ENCODE measurements at regions not wholly inside any gene's neighbourhood (a gene's known extent, or its start where the extent isn't known, plus 50 kb on each side); places are given as distances from the start of the nearest gene placed in this dataset.

DNA sequence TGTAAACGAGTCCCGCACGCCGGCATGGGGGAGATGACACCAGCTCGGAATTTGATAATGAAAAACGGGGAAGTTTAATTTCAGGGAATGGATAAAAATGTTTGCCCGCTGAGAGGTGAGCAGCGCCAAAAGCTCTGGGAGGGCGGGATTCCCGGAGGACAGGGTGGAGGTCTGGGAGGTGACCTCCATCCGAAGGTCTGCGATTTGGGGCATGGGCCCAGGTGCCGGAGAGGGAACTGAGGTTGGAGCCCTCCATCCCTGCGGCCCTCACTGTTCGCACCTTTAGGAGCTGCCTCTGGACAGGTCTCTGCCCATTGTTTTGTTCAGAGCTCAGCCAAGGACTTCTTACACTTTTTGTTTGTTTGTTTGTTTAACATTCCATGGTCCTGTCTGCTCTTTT is 129.8 kb downstream of the URI1 start:
- TF ChIP-seq, protein P1, sequence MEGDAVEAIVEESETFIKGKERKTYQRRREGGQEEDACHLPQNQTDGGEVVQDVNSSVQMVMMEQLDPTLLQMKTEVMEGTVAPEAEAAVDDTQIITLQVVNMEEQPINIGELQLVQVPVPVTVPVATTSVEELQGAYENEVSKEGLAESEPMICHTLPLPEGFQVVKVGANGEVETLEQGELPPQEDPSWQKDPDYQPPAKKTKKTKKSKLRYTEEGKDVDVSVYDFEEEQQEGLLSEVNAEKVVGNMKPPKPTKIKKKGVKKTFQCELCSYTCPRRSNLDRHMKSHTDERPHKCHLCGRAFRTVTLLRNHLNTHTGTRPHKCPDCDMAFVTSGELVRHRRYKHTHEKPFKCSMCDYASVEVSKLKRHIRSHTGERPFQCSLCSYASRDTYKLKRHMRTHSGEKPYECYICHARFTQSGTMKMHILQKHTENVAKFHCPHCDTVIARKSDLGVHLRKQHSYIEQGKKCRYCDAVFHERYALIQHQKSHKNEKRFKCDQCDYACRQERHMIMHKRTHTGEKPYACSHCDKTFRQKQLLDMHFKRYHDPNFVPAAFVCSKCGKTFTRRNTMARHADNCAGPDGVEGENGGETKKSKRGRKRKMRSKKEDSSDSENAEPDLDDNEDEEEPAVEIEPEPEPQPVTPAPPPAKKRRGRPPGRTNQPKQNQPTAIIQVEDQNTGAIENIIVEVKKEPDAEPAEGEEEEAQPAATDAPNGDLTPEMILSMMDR (IDR thresholded peaks at IDR 0.05; ENCODE audit: borderline replicate concordance, insufficient read depth, low read depth, low read length): no peak
- H3K4me3 ChIP-seq (ENCODE audit: low read depth, low read length): no peak overlapping the region

DNA sequence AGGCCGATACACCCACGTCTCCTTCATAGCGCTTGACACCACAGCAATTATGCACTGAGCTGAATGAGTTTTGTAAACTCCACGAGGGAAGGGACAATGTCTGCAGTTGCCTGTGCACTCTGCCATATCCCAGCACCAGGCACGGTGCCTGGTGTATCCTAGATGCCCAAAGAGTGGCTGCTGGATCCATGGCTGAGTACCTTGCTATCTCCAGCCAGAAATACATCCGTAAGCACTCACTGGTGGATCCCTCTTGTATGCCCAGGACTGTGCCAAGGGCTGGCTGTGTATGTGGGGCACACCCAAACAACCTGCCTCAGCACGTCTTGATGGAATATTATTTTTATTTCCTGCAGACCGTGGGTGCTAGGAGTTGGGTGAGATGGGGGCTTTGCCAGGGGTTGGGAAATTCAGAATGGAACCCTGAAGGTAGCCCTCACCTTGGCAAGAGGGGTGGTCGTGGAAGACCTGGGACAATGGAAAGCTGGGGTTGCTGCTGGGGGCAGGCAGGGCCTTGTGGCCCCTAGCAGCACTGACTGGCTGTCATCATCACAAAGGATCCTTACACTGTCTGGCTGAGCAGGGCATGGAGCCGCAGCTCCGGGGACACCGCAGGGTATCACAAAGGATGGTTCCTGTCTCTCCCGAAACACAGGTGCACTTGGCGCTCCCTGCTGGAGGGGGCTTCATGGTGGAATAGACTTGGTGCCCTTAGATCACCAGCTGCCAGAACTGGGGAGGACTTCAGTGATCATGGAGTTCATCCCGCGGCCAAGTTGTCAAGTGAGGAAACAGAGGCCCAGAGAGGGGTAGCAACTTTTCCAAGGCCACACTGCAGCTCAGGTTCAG is 131.3 kb downstream of the URI1 start:
- TF ChIP-seq, protein P1 (IDR thresholded peaks at IDR 0.05; ENCODE audit: borderline replicate concordance, insufficient read depth, low read depth, low read length): no peak
- no peak overlapping the region for H3K4me3 ChIP-seq (ENCODE audit: low read depth, low read length)

DNA sequence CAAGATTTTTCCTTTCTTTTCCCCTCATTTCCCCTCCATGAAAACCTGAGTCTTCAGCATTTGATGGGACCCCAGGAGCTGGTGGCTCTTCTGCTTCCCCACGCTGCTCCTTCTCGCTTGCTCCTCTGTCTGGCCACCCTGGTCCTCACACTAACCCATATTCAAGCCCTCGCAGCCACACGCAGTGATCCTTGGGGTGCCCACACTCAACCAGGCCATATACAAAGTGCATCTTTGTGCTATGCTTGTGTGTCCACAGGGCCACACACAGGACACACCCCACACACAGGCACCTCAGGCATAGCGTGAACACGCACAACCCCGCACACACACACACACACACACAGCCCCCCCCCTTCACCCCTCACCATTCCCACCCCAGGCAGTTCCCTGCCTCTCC is 132.1 kb downstream of the URI1 start:
- TF ChIP-seq, protein P1 (IDR thresholded peaks at IDR 0.05; ENCODE audit: borderline replicate concordance, insufficient read depth, low read depth, low read length): no peak
- no peak overlapping the region for H3K4me3 ChIP-seq (ENCODE audit: low read depth, low read length)

DNA sequence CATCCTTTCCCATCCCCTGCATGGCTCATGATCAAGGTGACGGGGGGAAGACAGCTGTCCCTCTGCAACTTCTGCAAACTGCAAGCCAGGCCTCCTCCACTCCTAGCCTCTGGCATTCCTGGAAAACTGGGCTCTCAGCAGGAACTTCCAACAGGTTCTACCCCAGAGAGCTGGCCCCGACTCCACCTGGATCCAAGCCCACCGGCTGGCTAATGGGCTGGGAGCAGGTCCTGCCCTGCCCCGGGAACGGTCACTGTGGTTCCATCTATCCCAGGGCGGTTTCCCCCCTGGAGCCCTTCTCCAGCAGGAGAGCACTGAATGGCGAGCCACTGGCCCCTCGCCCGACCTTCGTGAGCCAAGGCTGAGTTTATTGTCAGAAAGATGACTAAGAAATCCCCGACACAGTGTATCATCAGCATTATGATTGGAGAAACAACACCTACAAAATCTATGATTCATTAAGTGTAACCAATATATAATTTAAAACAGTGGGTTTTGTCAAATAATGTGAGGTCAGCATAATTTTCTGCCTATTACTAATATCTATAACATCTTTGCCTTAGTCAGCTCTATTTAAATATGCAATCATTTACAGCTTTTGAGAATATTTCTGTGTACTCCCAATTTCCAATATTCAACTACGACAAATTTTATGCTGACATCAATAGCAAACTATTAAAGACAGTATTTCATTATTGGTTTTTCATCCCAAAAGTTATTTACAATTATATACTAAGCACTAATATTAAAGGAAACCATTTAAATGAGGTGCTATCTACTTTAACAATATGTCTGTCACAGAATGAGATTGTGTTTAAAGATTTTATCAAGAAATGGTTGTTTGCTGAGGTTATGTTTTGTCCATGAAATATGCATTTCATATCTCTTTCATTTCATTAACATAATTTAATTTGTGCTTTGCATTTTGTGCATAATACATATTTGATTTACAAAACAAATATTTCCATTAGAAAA is 133.0 kb downstream of the URI1 start:
- no peak overlapping the region for H3K4me3 ChIP-seq (ENCODE audit: low read depth, low read length)
- TF ChIP-seq, protein P1 (IDR thresholded peaks at IDR 0.05; ENCODE audit: borderline replicate concordance, insufficient read depth, low read depth, low read length): no peak

DNA sequence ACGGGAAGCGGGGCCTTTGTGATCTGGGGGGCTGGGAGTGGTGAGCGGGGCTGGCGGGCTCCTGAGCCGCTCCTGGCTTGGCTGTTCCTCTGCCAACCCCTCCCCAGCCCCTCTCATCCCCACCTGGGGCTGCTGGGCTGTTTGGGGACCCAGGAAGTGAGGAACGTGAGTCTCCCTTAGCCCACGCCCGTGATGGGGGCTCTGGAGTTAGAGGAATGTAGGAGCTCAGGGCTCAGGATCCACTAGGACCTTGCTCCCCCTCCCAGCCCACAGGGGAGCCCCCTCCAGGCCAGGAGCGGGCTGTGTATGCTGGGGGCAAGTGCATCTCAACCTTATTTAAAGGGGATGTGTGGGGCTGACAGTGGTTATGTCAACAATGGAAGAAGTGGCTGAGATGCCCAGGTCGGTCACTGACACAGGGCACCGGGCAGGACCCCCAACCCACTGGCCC is 134.1 kb downstream of the URI1 start:
- no peak overlapping the region for H3K4me3 ChIP-seq (ENCODE audit: low read depth, low read length)
- TF ChIP-seq, protein P1 (IDR thresholded peaks at IDR 0.05; ENCODE audit: borderline replicate concordance, insufficient read depth, low read depth, low read length): no peak

DNA sequence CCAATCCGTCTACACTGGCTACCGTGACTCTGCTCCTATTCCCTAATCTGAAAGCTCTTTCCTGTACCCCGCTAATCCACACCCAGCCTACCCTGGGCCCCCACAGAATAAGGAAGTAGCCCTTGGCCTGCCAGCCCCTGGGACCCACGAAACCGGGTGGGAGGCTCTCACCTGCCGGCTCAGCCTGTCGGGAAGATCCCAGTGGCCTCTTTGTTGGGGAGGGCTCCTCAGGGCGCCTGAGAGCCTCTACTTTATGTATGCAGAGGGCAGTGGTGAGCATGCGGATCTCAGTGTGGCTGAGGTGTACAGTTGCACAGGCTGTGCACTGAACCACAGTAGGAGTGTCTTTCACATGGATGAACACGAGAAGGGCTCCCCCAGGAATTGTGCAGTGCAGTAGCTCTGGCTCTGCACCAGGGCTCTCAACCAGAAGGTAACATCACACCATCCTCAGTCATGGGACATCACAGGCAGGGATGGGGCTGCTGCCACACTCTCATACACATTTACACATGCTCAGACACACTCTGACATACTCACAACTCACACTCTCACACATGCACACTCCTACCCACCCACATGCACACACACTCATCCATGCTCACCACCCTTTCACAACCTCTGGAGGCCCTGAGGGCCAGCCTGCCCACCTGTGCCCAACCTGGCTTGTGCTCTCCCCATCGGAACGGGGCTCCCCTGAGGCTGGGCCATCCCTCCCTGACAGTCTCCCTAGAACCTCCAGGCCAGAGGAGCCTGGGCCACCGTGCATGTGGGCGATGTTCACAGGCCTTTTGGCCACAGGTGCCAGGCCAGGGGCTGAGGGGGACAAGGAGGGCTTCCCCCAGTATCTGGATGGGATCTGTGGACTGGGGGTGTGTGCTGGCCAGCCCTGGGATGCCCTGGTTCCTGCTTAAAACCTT is 135.0 kb downstream of the URI1 start:
- no peak overlapping the region for H3K4me3 ChIP-seq (ENCODE audit: low read depth, low read length)
- TF ChIP-seq, protein P1 (IDR thresholded peaks at IDR 0.05; ENCODE audit: borderline replicate concordance, insufficient read depth, low read depth, low read length): no peak
